SK-N-SH (cell line): ENCODE measurements at regions not wholly inside any gene's neighbourhood (a gene's known extent, or its start where the extent isn't known, plus 50 kb on each side); places are given as distances from the start of the nearest gene placed in this dataset.

Source experiments
- CTCF ChIA-PET: fragments of 300-600, 350-600 bp; formaldehyde crosslinking; extraction: SDS; loops from one replicate; lab custom pipeline; 2021; lab: Yijun Ruan, JAX
- POLR2A ChIA-PET: fragments of 350-600 bp; sonication (Branson Sonifier 250); formaldehyde crosslinking; extraction: SDS; loops from one replicate; lab custom pipeline; 2020; ENCODE audit warnings: antibody characterized with exemption, inconsistent platforms; lab: Yijun Ruan, JAX
- DNase-seq: peaks from one replicate; pipeline ENCODE4 v3.0.0; 2012
- H2AFZ ChIP-seq: fragments of 200-600 bp; sonication (generic); 2 replicates; pipeline ENCODE4 v1.8.1; 2016; ENCODE audit warnings: antibody characterized with exemption, mild to moderate bottlenecking, low read depth
- H3F3A ChIP-seq: fragments of 200-600 bp; sonication (generic); replicated peaks from 2 replicates; pipeline ENCODE3; 2016; ENCODE audit warnings: antibody characterized with exemption, mild to moderate bottlenecking; ENCODE audit not compliant: insufficient read depth
- H3K27ac ChIP-seq, 2 experiments: fragments of 200-500 bp in 1 of 2; fragments of 200-600 bp in 1 of 2; sonication (Bioruptor generic) in 1 of 2; sonication (generic), shearing (Covaris generic) in 1 of 2; 2 replicates each; pipeline versions ENCODE4 v1.5.1 to v1.6.1; 2014 to 2016; ENCODE audit warnings: low read depth in 2 of 2, inconsistent platforms in 1 of 2, low read length in 1 of 2, mild to moderate bottlenecking in 1 of 2, mixed read lengths in 1 of 2
- H3K27me3 ChIP-seq: fragments of 200-600 bp; sonication (generic), shearing (Covaris generic); 2 replicates; pipeline ENCODE4 v1.6.1; 2016; ENCODE audit warnings: mixed run types; ENCODE audit not compliant: insufficient read depth
- H3K36me3 ChIP-seq, 2 experiments: fragments of 200-500 bp in 1 of 2; fragments of 200-600 bp in 1 of 2; sonication (Bioruptor generic) in 1 of 2; sonication (generic) in 1 of 2; replicated peaks in 1 of 2; 2 replicates each; pipeline versions ENCODE3 to v1.5.1; 2014 to 2016; ENCODE audit warnings: low read length in 1 of 2, mild to moderate bottlenecking in 1 of 2; ENCODE audit not compliant: insufficient read depth in 2 of 2, control insufficient read depth in 1 of 2
- H3K4me1 ChIP-seq, 2 experiments: fragments of 200-500 bp in 1 of 2; fragments of 200-600 bp in 1 of 2; sonication (Bioruptor generic) in 1 of 2; sonication (generic), shearing (Covaris generic) in 1 of 2; 2 replicates each; pipeline versions ENCODE4 v1.5.1 to v1.6.1; 2014 to 2016; ENCODE audit warnings: low read depth in 1 of 2, low read length in 1 of 2, mixed run types in 1 of 2; ENCODE audit not compliant: insufficient read depth in 2 of 2, control insufficient read depth in 1 of 2
- H3K4me2 ChIP-seq: fragments of 200-600 bp; sonication (generic), shearing (Covaris generic); 2 replicates; pipeline ENCODE4 v1.6.1; 2017; ENCODE audit warnings: mixed run types
- H3K4me3 ChIP-seq, 2 experiments: fragments of 200-500 bp in 1 of 2; fragments of 200-600 bp in 1 of 2; sonication (Bioruptor generic) in 1 of 2; sonication (generic), shearing (Covaris generic) in 1 of 2; 2 replicates each; pipeline versions ENCODE4 v1.5.1 to v1.8.1; 2014 to 2016; ENCODE audit warnings: low read depth in 2 of 2, inconsistent platforms in 1 of 2, low read length in 1 of 2, mild to moderate bottlenecking in 1 of 2, mixed read lengths in 1 of 2, moderate library complexity in 1 of 2
- H3K79me2 ChIP-seq: fragments of 200-600 bp; sonication (generic); 2 replicates; pipeline ENCODE4 v1.8.1; 2017; ENCODE audit warnings: mild to moderate bottlenecking; ENCODE audit not compliant: insufficient read depth
- H3K9ac ChIP-seq: fragments of 200-600 bp; sonication (generic); 2 replicates; pipeline ENCODE4 v1.6.1; 2017; ENCODE audit warnings: mixed run types
- H3K9me2 ChIP-seq: fragments of 200-600 bp; sonication (generic); 2 replicates; pipeline ENCODE4 v1.6.1; 2017; ENCODE audit warnings: mixed run types
- H3K9me3 ChIP-seq: fragments of 200-600 bp; sonication (generic); 2 replicates; pipeline ENCODE4 v1.6.1; 2017; ENCODE audit warnings: mixed run types, mild to moderate bottlenecking, moderate library complexity
- H4K20me1 ChIP-seq: fragments of 200-600 bp; sonication (generic); 2 replicates; pipeline ENCODE4 v1.6.1; 2017; ENCODE audit warnings: mild to moderate bottlenecking, mixed run types; ENCODE audit not compliant: insufficient read depth
- CTCF ChIP-seq: fragments of 200-600 bp; sonication (generic); IDR thresholded peaks from 2 replicates; pipeline ENCODE4 v1.6.1; 2017; ENCODE audit warnings: antibody characterized with exemption, mild to moderate bottlenecking, moderate library complexity
- ELF1 ChIP-seq: IDR thresholded peaks from 2 replicates; pipeline ENCODE4 v1.4.0; 2012
- EP300 ChIP-seq, 2 experiments: IDR thresholded peaks; 2 replicates each; pipeline versions ENCODE4 v1.4.0 to v1.6.1; 2012; ENCODE audit warnings: borderline replicate concordance in 1 of 2, low read depth in 1 of 2, low read length in 1 of 2
- EZH2phosphoT487 ChIP-seq: fragments of 200-600 bp; sonication (generic); IDR thresholded peaks from 2 replicates; pipeline ENCODE4 v1.6.1; 2017; ENCODE audit warnings: low read depth, mixed run types, mild to moderate bottlenecking, antibody characterized with exemption, moderate library complexity, borderline replicate concordance
- FOSL2 ChIP-seq: IDR thresholded peaks from 2 replicates; pipeline ENCODE4 v1.4.0; 2012; ENCODE audit warnings: low read depth, mild to moderate bottlenecking, moderate library complexity, borderline replicate concordance
- FOXJ3 ChIP-seq: sonication (generic); formaldehyde crosslinking; IDR thresholded peaks from 2 replicates; pipeline ENCODE4 v1.5.1; 2020; ENCODE audit warnings: mild to moderate bottlenecking, missing genetic modification reagents
- GATA2 ChIP-seq: sonication (generic); formaldehyde crosslinking; IDR thresholded peaks from 2 replicates; pipeline ENCODE4 v1.5.0; 2020; ENCODE audit warnings: mild to moderate bottlenecking, missing genetic modification reagents
- MAX ChIP-seq: IDR thresholded peaks from 2 replicates; pipeline ENCODE4 v1.4.0; 2012; ENCODE audit warnings: low read depth
- MEF2A ChIP-seq: IDR thresholded peaks from 2 replicates; pipeline ENCODE4 v1.4.0; 2012; ENCODE audit warnings: low read depth, borderline replicate concordance
- MXI1 ChIP-seq: IDR thresholded peaks from 2 replicates; pipeline ENCODE4 v1.6.1; 2012; ENCODE audit warnings: mild to moderate bottlenecking, low read depth, low read length, improper control_type of control experiment
- NFIC ChIP-seq: IDR thresholded peaks from 2 replicates; pipeline ENCODE4 v1.4.0; 2012; ENCODE audit warnings: borderline replicate concordance
- PBX3 ChIP-seq: IDR thresholded peaks from 2 replicates; pipeline ENCODE4; 2012
- POLR2AphosphoS5 ChIP-seq: IDR thresholded peaks from 2 replicates; pipeline ENCODE4 v1.6.1; 2012; ENCODE audit warnings: low read depth, low read length
- RAD21 ChIP-seq: IDR thresholded peaks from 2 replicates; pipeline ENCODE4 v1.6.1; 2012; ENCODE audit warnings: mild to moderate bottlenecking, low read length
- REST ChIP-seq: IDR thresholded peaks from 2 replicates; pipeline ENCODE4 v1.6.1; 2012; ENCODE audit warnings: mild to moderate bottlenecking, low read depth, low read length, moderate library complexity
- SMC3 ChIP-seq: IDR thresholded peaks from 2 replicates; pipeline ENCODE4 v1.6.1; 2012; ENCODE audit warnings: low read depth, low read length, improper control_type of control experiment
- TCF12 ChIP-seq: IDR thresholded peaks from 2 replicates; pipeline ENCODE4 v1.4.0; 2012
- TEAD4 ChIP-seq: IDR thresholded peaks from 2 replicates; pipeline ENCODE4 v1.4.0; 2012; ENCODE audit warnings: mild to moderate bottlenecking, borderline replicate concordance; ENCODE audit not compliant: insufficient read depth
- USF1 ChIP-seq: IDR thresholded peaks from 2 replicates; pipeline ENCODE4 v1.4.0; 2012; ENCODE audit warnings: low read depth, borderline replicate concordance
- YY1 ChIP-seq: IDR thresholded peaks from 2 replicates; pipeline ENCODE4 v1.4.0; 2012; ENCODE audit warnings: low read depth, mild to moderate bottlenecking
- WGBS: methylation state at CpG from one replicate; pipeline ENCODE4 v1.1.6; 2017; ENCODE audit warnings: low lambda C conversion rate; 5-methylcytosine and 5-hydroxymethylcytosine counted together

GRCh38 chr5:58918021-58918729, 335.3 kb downstream of the RAB3C start:
- 55% methylated on average over 3 of the region's 3 CpGs for WGBS
- CTCF ChIA-PET = interaction anchor here (0.5 to 1.2 kb wide), 2 partner anchors 32 to 1789 kb away, joined by 3 to 4 read pairs; no protein-coding TSS in a partner anchor
- POLR2A ChIA-PET = no interaction called here

More at GRCh38 chr5:58918021-58918729, 335.3 kb downstream of the RAB3C start:
- no peak overlapping the region for H2AFZ ChIP-seq
- no peaks in the 10 kb centered on the region for H3F3A ChIP-seq
- H3K36me3 ChIP-seq = no peaks in the 10 kb centered on the region
- H3K4me1 ChIP-seq = no peaks in the 10 kb centered on the region; a peak in 1 of 4 replicates
- TF ChIP-seq NFIC = no peak
- no peak for TF ChIP-seq REST
- no peak for TF ChIP-seq CTCF
- TF ChIP-seq MXI1 = no peak
- no peak for TF ChIP-seq POLR2AphosphoS5
- TF ChIP-seq EP300 (IDR thresholded peaks at IDR 0.05; ENCODE audit: borderline replicate concordance in 1 of 2, low read depth in 1 of 2, low read length in 1 of 2) = no peak
- TF ChIP-seq MEF2A = no peak
- TF ChIP-seq ELF1 = no peak
- no peak for TF ChIP-seq YY1
- no peak for TF ChIP-seq RAD21
- no peak for TF ChIP-seq EZH2phosphoT487
- TF ChIP-seq GATA2 = no peak
- no peak for TF ChIP-seq USF1
- TF ChIP-seq SMC3 = no peak
- TF ChIP-seq FOSL2 = no peak
- no peak for TF ChIP-seq FOXJ3 (CRISPR knock-in tag)
- no peak for TF ChIP-seq TEAD4
- TF ChIP-seq TCF12 = no peak
- no peak for TF ChIP-seq PBX3
- no peak for TF ChIP-seq MAX
- TF ChIP-seq, all 33 proteins: peak for 0
- no peaks in the 10 kb centered on the region; the same call in 1 of the 2 replicates for H3K27me3 ChIP-seq
- no peaks in the 10 kb centered on the region for H3K9me3 ChIP-seq
- H4K20me1 ChIP-seq = no peaks in the 10 kb centered on the region
- no peak overlapping the region for H3K4me2 ChIP-seq
- no peaks in the 10 kb centered on the region for H3K79me2 ChIP-seq
- no peak overlapping the region for H3K9ac ChIP-seq
- H3K27ac ChIP-seq = no peak overlapping the region
- H3K4me3 ChIP-seq = no peak overlapping the region
- no peaks in the 10 kb centered on the region for H3K9me2 ChIP-seq
- no peak for DNase-seq
